ENCODE measurements at regions not wholly inside any gene's neighbourhood (a gene's known extent, or its start where the extent isn't known, plus 50 kb on each side); places are given as distances from the start of the nearest gene placed in this dataset.

DNA sequence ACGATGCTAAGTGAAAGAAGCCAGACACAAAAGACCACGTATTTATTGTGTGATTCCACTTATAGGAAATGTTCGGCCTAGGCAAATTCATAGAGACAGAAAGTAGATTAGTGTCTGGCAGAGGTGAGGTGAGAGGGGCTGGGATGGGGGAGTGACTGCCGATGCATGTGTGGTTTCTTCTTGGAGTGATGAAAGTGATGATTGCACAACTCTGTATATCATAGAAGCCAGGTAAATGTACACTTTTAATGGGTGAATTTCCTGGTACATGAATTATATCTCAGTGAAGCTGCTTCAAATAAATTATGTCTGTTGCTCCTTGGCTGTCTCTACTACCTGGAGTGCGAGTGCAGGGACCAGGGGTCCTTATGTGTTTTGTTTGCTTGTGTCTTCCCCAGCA is 76.2 kb upstream of the PTCH1 start (continued):
- TF ChIP-seq, protein P1, sequence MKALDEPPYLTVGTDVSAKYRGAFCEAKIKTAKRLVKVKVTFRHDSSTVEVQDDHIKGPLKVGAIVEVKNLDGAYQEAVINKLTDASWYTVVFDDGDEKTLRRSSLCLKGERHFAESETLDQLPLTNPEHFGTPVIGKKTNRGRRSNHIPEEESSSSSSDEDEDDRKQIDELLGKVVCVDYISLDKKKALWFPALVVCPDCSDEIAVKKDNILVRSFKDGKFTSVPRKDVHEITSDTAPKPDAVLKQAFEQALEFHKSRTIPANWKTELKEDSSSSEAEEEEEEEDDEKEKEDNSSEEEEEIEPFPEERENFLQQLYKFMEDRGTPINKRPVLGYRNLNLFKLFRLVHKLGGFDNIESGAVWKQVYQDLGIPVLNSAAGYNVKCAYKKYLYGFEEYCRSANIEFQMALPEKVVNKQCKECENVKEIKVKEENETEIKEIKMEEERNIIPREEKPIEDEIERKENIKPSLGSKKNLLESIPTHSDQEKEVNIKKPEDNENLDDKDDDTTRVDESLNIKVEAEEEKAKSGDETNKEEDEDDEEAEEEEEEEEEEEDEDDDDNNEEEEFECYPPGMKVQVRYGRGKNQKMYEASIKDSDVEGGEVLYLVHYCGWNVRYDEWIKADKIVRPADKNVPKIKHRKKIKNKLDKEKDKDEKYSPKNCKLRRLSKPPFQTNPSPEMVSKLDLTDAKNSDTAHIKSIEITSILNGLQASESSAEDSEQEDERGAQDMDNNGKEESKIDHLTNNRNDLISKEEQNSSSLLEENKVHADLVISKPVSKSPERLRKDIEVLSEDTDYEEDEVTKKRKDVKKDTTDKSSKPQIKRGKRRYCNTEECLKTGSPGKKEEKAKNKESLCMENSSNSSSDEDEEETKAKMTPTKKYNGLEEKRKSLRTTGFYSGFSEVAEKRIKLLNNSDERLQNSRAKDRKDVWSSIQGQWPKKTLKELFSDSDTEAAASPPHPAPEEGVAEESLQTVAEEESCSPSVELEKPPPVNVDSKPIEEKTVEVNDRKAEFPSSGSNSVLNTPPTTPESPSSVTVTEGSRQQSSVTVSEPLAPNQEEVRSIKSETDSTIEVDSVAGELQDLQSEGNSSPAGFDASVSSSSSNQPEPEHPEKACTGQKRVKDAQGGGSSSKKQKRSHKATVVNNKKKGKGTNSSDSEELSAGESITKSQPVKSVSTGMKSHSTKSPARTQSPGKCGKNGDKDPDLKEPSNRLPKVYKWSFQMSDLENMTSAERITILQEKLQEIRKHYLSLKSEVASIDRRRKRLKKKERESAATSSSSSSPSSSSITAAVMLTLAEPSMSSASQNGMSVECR (CRISPR knock-in tag; IDR thresholded peaks at IDR 0.05): no peak
- TF ChIP-seq BHLHE40 (IDR thresholded peaks at IDR 0.05; ENCODE audit: low read length) (no peak), RB1 (IDR thresholded peaks at IDR 0.05; ENCODE audit: low read depth) (no peak)

DNA sequence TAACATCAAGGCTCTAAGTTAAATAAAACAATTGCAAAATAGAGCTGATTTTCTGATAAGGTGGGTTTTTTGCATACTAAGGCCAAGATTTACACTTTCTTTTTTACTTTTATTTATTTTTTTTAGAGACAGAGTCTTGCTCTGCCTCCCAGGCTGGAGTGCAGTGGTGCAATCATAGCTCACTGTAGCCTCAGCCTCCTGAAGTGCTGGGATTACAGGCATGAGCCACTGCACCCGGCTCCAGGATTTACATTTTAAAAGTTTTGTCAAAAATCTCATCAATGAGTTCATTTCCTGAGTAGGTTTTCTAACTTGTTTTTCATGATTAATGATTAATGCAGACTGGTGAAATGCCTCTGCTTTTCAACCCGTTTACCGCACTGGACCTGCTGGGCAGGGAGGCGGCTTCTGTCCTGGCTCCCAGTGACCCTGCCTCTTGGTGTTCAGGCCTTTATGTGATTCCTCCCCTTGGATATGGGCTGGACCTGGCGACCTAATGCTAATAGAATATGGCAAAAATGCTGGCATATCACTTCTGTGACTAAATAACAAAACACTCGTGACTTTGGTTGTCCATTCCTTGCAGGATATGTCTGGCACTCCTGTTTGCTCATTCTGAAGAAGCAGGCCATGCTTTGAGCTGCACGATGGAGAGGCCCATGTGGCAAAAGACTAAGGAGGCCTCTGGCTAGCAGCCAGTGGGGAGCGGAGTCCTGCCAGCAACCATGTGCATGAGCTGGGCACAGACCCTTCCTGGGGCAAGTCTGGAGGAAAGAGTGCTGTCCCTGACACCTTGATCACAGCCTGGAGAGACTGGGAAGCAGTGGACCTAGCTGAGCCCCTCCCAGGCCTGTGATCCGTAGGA is 72.2 kb upstream of the PTCH1 start:
- CTCF ChIA-PET (ENCODE audit: low intra/inter-chr PET ratio): no interaction called here
- TF ChIP-seq, protein P2, sequence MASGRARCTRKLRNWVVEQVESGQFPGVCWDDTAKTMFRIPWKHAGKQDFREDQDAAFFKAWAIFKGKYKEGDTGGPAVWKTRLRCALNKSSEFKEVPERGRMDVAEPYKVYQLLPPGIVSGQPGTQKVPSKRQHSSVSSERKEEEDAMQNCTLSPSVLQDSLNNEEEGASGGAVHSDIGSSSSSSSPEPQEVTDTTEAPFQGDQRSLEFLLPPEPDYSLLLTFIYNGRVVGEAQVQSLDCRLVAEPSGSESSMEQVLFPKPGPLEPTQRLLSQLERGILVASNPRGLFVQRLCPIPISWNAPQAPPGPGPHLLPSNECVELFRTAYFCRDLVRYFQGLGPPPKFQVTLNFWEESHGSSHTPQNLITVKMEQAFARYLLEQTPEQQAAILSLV (tag; IDR thresholded peaks at IDR 0.05): no peak
- no peak for TF ChIP-seq NR0B1 (IDR thresholded peaks at IDR 0.05; ENCODE audit: partially characterized antibody)
- TF ChIP-seq NEUROD1 (IDR thresholded peaks at IDR 0.05; ENCODE audit: borderline replicate concordance, low read depth, low read length, partially characterized antibody): no peak
- no peak for TF ChIP-seq ZFPM2 (CRISPR knock-in tag; IDR thresholded peaks at IDR 0.05)
- TF ChIP-seq PREB (CRISPR knock-in tag; IDR thresholded peaks at IDR 0.05): no peak
- TF ChIP-seq, protein P3, sequence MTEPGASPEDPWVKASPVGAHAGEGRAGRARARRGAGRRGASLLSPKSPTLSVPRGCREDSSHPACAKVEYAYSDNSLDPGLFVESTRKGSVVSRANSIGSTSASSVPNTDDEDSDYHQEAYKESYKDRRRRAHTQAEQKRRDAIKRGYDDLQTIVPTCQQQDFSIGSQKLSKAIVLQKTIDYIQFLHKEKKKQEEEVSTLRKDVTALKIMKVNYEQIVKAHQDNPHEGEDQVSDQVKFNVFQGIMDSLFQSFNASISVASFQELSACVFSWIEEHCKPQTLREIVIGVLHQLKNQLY (CRISPR knock-in tag; conservative IDR thresholded peaks at IDR 0.05): no peak
- TF ChIP-seq FOXJ2 (tag; IDR thresholded peaks at IDR 0.05): no peak

More for the DNA sequence above, 72.2 kb upstream of the PTCH1 start:
- Histone ChIP-seq H3K4me2 (ENCODE audit: insufficient read depth, low read length) (no peak overlapping the region), H4K20me1 (replicated peaks; ENCODE audit: control insufficient read depth, insufficient read depth, low read length) (no peaks in the 10 kb centered on the region), H3K79me2 (ENCODE audit: control insufficient read depth, insufficient read depth, low read length) (no peaks in the 10 kb centered on the region), H3K27ac (ENCODE audit: extremely low read depth, low read depth, low read length) (no peak overlapping the region), H3K9me3 (replicated peaks; ENCODE audit: control insufficient read depth, insufficient read depth, low read depth, low read length) (no peaks in the 10 kb centered on the region), H3K9me1 (ENCODE audit: control insufficient read depth, insufficient read depth, low read length) (no peaks in the 10 kb centered on the region), H2AFZ (ENCODE audit: low read depth, low read length) (no peak overlapping the region), H3K9ac (ENCODE audit: insufficient read depth in 1 of 2, low read depth in 2 of 2, low read length in 2 of 2) (no peak overlapping the region), H3K27me3 (ENCODE audit: control insufficient read depth in 2 of 2, insufficient read depth in 2 of 2, low read length in 2 of 2) (peaks cover 34 to 58% of the 10 kb centered on the region in 2 experiments), H3K36me3 (ENCODE audit: control insufficient read depth, insufficient read depth, low read length) (no peaks in the 10 kb centered on the region), H3K4me3 (no peak overlapping the region), H3K4me1 (replicated peaks in 1 of 2; ENCODE audit: control insufficient read depth in 2 of 2, insufficient read depth in 2 of 2, low read length in 2 of 2) (no peaks in the 10 kb centered on the region)
- in situ Hi-C loops (cut with MboI): no loop called here
- POLR2A ChIA-PET: no interaction called here
- no TSS peak for BruUV-seq (replicated peaks)
- ATAC-seq (no peak), DNase-seq (ENCODE audit: extremely low read depth in 1 of 4, low spot score in 3 of 4) (no peak), FAIRE-seq (no peak)
- 12% methylated on average over 9 of the region's 9 CpGs for WGBS (ENCODE audit: insufficient coverage, low coverage, missing lambda C conversion rate)
- intact Hi-C loops (cut with micrococcal nuclease): loop anchor here (10.0 kb wide), 1 partner anchor 154 kb away; no protein-coding TSS in a partner anchor

Data from K562 (cell line).